HFFc6 (cell line): ENCODE measurements at regions not wholly inside any gene's neighbourhood (a gene's known extent, or its start where the extent isn't known, plus 50 kb on each side); places are given as distances from the start of the nearest gene placed in this dataset.
A peak's percentile ranks its signal among the peaks of the same experiment; 100 is the strongest.

Experiments used
- DNase-seq: peaks from one replicate; pipeline ENCODE4 v3.0.0-alpha.2; 2018
- H3K27ac Mint-ChIP-seq: 2 replicates; pipeline ENCODE4 v1.8.0; 2020; ENCODE audit warnings: mild to moderate bottlenecking, mixed read lengths
- H3K27me3 Mint-ChIP-seq: 2 replicates; pipeline ENCODE4 v1.8.0; 2021; ENCODE audit warnings: mild to moderate bottlenecking, moderate library complexity, mixed read lengths; ENCODE audit not compliant: insufficient read depth
- H3K36me3 Mint-ChIP-seq: 2 replicates; pipeline ENCODE4 v1.8.0; 2021; ENCODE audit warnings: low read depth, mixed read lengths
- H3K4me1 Mint-ChIP-seq: 2 replicates; pipeline ENCODE4 v1.8.0; 2020; ENCODE audit warnings: low read depth, mixed read lengths
- H3K4me3 Mint-ChIP-seq: 2 replicates; pipeline ENCODE4 v1.8.0; 2020; ENCODE audit warnings: mild to moderate bottlenecking, moderate library complexity, mixed read lengths
- H3K9me3 Mint-ChIP-seq: 2 replicates; pipeline ENCODE4 v1.8.0; 2020; ENCODE audit warnings: mild to moderate bottlenecking, mixed read lengths
- TF ChIP-seq, protein P1 (sequence below): fragments of 200-600 bp; sonication (generic); IDR thresholded peaks from 2 replicates; pipeline ENCODE4 v1.5.0; 2021; ENCODE audit warnings: antibody characterized with exemption, mild to moderate bottlenecking

DNA sequence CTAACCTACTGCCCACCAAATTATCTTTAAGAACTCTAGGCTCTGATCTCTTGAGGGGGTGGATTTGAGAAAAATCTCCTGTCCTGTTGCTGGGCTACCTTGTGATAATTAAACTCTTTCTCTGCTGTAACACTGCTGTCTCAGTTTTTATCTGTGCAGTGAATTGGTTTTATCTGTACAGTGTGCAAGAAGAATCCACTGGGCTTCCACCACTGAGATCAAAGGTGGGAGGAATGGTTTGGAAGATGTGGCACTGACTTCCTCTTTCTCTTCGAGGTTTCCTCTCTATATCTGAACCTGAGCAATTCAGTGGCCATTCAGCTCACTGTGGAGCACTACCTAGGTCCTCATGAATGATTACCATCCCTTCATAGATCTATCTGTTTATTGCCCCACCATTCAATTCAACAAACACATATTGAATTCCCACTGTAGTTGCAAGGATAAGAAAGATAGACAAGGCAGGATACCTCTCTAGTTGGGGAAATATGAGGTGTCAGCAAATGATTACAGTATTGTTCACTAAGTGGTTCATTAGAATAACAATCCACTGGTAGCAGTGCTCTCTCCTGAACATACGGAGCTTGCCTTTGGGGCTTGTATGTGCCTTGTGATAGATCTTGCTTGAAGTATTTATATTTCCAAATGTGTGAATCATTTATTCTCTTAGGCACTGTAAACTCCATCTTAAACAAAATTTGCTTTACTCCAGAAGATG is 172.1 kb upstream of the ARG1 start:
- TF ChIP-seq, protein P1, sequence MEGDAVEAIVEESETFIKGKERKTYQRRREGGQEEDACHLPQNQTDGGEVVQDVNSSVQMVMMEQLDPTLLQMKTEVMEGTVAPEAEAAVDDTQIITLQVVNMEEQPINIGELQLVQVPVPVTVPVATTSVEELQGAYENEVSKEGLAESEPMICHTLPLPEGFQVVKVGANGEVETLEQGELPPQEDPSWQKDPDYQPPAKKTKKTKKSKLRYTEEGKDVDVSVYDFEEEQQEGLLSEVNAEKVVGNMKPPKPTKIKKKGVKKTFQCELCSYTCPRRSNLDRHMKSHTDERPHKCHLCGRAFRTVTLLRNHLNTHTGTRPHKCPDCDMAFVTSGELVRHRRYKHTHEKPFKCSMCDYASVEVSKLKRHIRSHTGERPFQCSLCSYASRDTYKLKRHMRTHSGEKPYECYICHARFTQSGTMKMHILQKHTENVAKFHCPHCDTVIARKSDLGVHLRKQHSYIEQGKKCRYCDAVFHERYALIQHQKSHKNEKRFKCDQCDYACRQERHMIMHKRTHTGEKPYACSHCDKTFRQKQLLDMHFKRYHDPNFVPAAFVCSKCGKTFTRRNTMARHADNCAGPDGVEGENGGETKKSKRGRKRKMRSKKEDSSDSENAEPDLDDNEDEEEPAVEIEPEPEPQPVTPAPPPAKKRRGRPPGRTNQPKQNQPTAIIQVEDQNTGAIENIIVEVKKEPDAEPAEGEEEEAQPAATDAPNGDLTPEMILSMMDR, result no peak
- DNase-seq, result no peak
- H3K9me3 Mint-ChIP-seq, result peaks cover 3% of the 10 kb centered on the region; the same call in 1 of the 2 replicates
- H3K4me3 Mint-ChIP-seq, result no peak overlapping the region
- no peaks in the 10 kb centered on the region for H3K36me3 Mint-ChIP-seq
- H3K27ac Mint-ChIP-seq, result peak overlapping the region; percentile 80
- H3K4me1 Mint-ChIP-seq, result peaks cover 30% of the 10 kb centered on the region
- peaks cover 3% of the 10 kb centered on the region for H3K27me3 Mint-ChIP-seq

DNA sequence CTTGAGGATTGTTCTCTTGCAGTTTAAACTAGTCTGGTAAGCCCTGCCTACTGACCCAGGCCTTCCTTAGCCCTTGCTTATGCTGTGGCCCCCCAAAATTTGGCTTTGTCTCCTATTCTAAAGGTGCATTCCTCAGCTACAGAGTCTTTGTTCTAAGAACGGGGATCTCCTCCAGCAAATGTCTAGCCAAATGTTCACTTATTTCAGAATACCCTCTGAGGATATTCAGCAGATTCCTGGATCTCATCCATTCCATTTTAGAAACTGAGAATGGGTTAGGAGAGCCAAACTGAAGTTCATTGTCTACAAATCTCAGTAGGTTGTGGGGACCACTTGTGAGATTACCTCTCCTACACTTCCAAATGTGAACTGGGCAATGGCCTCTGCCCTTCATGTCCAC is 164.2 kb upstream of the ARG1 start:
- peaks cover 10% of the 10 kb centered on the region for H3K27me3 Mint-ChIP-seq
- H3K9me3 Mint-ChIP-seq, result no peaks in the 10 kb centered on the region
- H3K27ac Mint-ChIP-seq, result no peak overlapping the region
- TF ChIP-seq, protein P1, result no peak
- no peaks in the 10 kb centered on the region for H3K4me1 Mint-ChIP-seq
- H3K4me3 Mint-ChIP-seq, result no peak overlapping the region
- no peak for DNase-seq
- H3K36me3 Mint-ChIP-seq, result no peaks in the 10 kb centered on the region

DNA sequence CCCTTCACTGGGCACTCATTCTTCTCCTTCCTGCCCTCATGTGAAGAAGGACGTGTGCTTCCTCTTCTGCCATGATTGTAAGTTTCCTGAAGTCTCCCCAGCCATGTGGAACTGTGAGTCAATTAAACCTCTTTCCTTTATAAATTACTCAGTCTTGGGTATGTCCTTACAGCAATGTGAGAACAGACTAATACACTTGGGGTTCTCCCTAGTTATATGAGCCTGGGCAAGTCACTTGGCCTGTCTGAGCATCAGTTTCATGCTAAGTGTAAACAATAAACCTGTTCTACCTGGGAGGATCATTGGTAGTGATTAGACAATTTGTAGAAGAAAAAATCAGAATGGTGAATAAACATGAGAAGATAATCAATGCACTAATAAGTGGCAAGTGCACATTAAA is 162.2 kb upstream of the ARG1 start:
- Mint-ChIP-seq H3K9me3 (no peaks in the 10 kb centered on the region), H3K4me3 (no peak overlapping the region), H3K4me1 (no peaks in the 10 kb centered on the region), H3K36me3 (no peaks in the 10 kb centered on the region), H3K27ac (no peak overlapping the region), H3K27me3 (peaks cover 7% of the 10 kb centered on the region)
- TF ChIP-seq, protein P1, result no peak
- DNase-seq, result no peak

DNA sequence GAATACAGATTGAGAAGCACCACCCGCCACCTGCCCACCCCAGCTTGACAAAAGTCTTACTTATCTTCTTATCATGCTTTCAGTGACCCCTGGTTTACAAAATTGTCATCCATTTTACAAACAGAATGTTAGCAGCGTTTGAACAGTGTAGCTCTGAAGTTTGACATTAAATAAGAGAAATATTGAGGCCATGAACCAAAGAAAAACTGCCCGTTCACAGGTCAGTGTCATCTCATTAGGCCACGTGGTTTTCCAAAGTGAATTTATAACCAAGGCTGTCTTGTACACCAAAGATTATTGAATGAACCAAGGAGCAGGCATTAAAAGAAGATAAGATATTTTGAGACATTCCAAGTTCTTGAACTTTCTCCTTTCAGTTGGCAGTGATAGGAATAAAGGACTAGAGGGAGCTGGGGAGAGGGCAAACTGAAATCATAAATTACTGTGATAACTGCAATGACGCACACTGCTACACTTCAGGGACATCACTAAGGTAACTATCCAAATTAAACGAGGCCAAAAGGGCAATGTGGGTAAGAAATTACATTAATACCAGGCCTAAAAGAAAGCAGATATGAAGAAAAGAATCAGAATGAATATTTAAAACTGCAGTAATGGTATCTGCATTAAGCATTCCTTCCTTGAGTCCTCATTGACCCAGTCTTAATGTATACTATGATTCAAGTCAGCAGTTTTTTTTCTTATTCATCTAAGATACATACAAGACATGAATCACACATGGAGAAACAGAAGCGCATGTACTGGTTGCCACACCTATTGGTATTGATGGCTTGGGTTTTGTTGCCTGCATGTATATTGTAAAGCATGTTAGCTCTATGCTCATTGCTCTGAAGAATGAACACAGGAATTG is 159.8 kb upstream of the ARG1 start:
- TF ChIP-seq, protein P1, result no peak

DNA sequence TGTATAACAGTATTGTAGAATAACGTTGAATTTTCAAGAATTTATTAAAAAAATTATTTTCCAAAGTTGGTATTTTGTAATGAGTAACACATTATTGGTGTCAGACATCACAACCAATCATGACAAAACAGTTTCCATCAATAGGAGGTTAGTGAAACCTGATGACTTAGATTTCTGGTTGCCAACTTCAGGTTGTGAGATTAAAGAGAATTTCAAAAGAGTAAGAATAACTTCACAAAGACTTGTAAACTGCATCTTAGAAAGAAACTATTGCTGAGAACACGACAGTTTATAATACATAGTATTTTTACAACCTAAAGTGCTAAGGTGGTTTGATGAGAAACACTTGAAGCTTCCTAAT is 159.2 kb upstream of the ARG1 start:
- TF ChIP-seq, protein P1, result no peak
- Mint-ChIP-seq H3K27me3 (peaks cover 6% of the 10 kb centered on the region), H3K4me3 (no peak overlapping the region), H3K4me1 (no peaks in the 10 kb centered on the region), H3K27ac (no peak overlapping the region), H3K9me3 (no peaks in the 10 kb centered on the region), H3K36me3 (no peaks in the 10 kb centered on the region)
- no peak for DNase-seq

More for the DNA sequence above, 159.8 kb upstream of the ARG1 start:
- Mint-ChIP-seq H3K36me3 (no peaks in the 10 kb centered on the region), H3K4me1 (no peaks in the 10 kb centered on the region), H3K4me3 (no peak overlapping the region), H3K27ac (no peak overlapping the region), H3K9me3 (no peaks in the 10 kb centered on the region), H3K27me3 (peaks cover 7% of the 10 kb centered on the region)
- no peak for DNase-seq
